SK-N-SH (cell line): ENCODE measurements at regions not wholly inside any gene's neighbourhood (a gene's known extent, or its start where the extent isn't known, plus 50 kb on each side); places are given as distances from the start of the nearest gene placed in this dataset.
A peak's percentile ranks its signal among the peaks of the same experiment; 100 is the strongest.

Experiments used
- CTCF ChIA-PET: fragments of 300-600, 350-600 bp; formaldehyde crosslinking; extraction: SDS; loops from one replicate; lab custom pipeline; 2021; lab: Yijun Ruan, JAX
- POLR2A ChIA-PET: fragments of 350-600 bp; sonication (Branson Sonifier 250); formaldehyde crosslinking; extraction: SDS; loops from one replicate; lab custom pipeline; 2020; ENCODE audit warnings: antibody characterized with exemption, inconsistent platforms; lab: Yijun Ruan, JAX
- DNase-seq: peaks from one replicate; pipeline ENCODE4 v3.0.0; 2012
- H2AFZ ChIP-seq: fragments of 200-600 bp; sonication (generic); 2 replicates; pipeline ENCODE4 v1.8.1; 2016; ENCODE audit warnings: antibody characterized with exemption, mild to moderate bottlenecking, low read depth
- H3F3A ChIP-seq: fragments of 200-600 bp; sonication (generic); replicated peaks from 2 replicates; pipeline ENCODE3; 2016; ENCODE audit warnings: antibody characterized with exemption, mild to moderate bottlenecking; ENCODE audit not compliant: insufficient read depth
- H3K27ac ChIP-seq, 2 experiments: fragments of 200-500 bp in 1 of 2; fragments of 200-600 bp in 1 of 2; sonication (Bioruptor generic) in 1 of 2; sonication (generic), shearing (Covaris generic) in 1 of 2; 2 replicates each; pipeline versions ENCODE4 v1.5.1 to v1.6.1; 2014 to 2016; ENCODE audit warnings: low read depth in 2 of 2, inconsistent platforms in 1 of 2, low read length in 1 of 2, mild to moderate bottlenecking in 1 of 2, mixed read lengths in 1 of 2
- H3K27me3 ChIP-seq: fragments of 200-600 bp; sonication (generic), shearing (Covaris generic); 2 replicates; pipeline ENCODE4 v1.6.1; 2016; ENCODE audit warnings: mixed run types; ENCODE audit not compliant: insufficient read depth
- H3K36me3 ChIP-seq, 2 experiments: fragments of 200-500 bp in 1 of 2; fragments of 200-600 bp in 1 of 2; sonication (Bioruptor generic) in 1 of 2; sonication (generic) in 1 of 2; replicated peaks in 1 of 2; 2 replicates each; pipeline versions ENCODE3 to v1.5.1; 2014 to 2016; ENCODE audit warnings: low read length in 1 of 2, mild to moderate bottlenecking in 1 of 2; ENCODE audit not compliant: insufficient read depth in 2 of 2, control insufficient read depth in 1 of 2
- H3K4me1 ChIP-seq, 2 experiments: fragments of 200-500 bp in 1 of 2; fragments of 200-600 bp in 1 of 2; sonication (Bioruptor generic) in 1 of 2; sonication (generic), shearing (Covaris generic) in 1 of 2; 2 replicates each; pipeline versions ENCODE4 v1.5.1 to v1.6.1; 2014 to 2016; ENCODE audit warnings: low read depth in 1 of 2, low read length in 1 of 2, mixed run types in 1 of 2; ENCODE audit not compliant: insufficient read depth in 2 of 2, control insufficient read depth in 1 of 2
- H3K4me2 ChIP-seq: fragments of 200-600 bp; sonication (generic), shearing (Covaris generic); 2 replicates; pipeline ENCODE4 v1.6.1; 2017; ENCODE audit warnings: mixed run types
- H3K4me3 ChIP-seq, 2 experiments: fragments of 200-500 bp in 1 of 2; fragments of 200-600 bp in 1 of 2; sonication (Bioruptor generic) in 1 of 2; sonication (generic), shearing (Covaris generic) in 1 of 2; 2 replicates each; pipeline versions ENCODE4 v1.5.1 to v1.8.1; 2014 to 2016; ENCODE audit warnings: low read depth in 2 of 2, inconsistent platforms in 1 of 2, low read length in 1 of 2, mild to moderate bottlenecking in 1 of 2, mixed read lengths in 1 of 2, moderate library complexity in 1 of 2
- H3K79me2 ChIP-seq: fragments of 200-600 bp; sonication (generic); 2 replicates; pipeline ENCODE4 v1.8.1; 2017; ENCODE audit warnings: mild to moderate bottlenecking; ENCODE audit not compliant: insufficient read depth
- H3K9ac ChIP-seq: fragments of 200-600 bp; sonication (generic); 2 replicates; pipeline ENCODE4 v1.6.1; 2017; ENCODE audit warnings: mixed run types
- H3K9me2 ChIP-seq: fragments of 200-600 bp; sonication (generic); 2 replicates; pipeline ENCODE4 v1.6.1; 2017; ENCODE audit warnings: mixed run types
- H3K9me3 ChIP-seq: fragments of 200-600 bp; sonication (generic); 2 replicates; pipeline ENCODE4 v1.6.1; 2017; ENCODE audit warnings: mixed run types, mild to moderate bottlenecking, moderate library complexity
- H4K20me1 ChIP-seq: fragments of 200-600 bp; sonication (generic); 2 replicates; pipeline ENCODE4 v1.6.1; 2017; ENCODE audit warnings: mild to moderate bottlenecking, mixed run types; ENCODE audit not compliant: insufficient read depth
- ELF1 ChIP-seq: IDR thresholded peaks from 2 replicates; pipeline ENCODE4 v1.4.0; 2012
- FOSL2 ChIP-seq: IDR thresholded peaks from 2 replicates; pipeline ENCODE4 v1.4.0; 2012; ENCODE audit warnings: low read depth, mild to moderate bottlenecking, moderate library complexity, borderline replicate concordance
- FOXM1 ChIP-seq: IDR thresholded peaks from 2 replicates; pipeline ENCODE4 v1.4.0; 2012; ENCODE audit warnings: low read depth, mild to moderate bottlenecking
- GABPA ChIP-seq: IDR thresholded peaks from 2 replicates; pipeline ENCODE4 v1.4.0; 2012; ENCODE audit warnings: low read depth, mild to moderate bottlenecking
- GATA2 ChIP-seq: sonication (generic); formaldehyde crosslinking; IDR thresholded peaks from 2 replicates; pipeline ENCODE4 v1.5.0; 2020; ENCODE audit warnings: mild to moderate bottlenecking, missing genetic modification reagents
- JUND ChIP-seq: IDR thresholded peaks from 2 replicates; pipeline ENCODE4 v1.4.0; 2012
- MAX ChIP-seq: IDR thresholded peaks from 2 replicates; pipeline ENCODE4 v1.4.0; 2012; ENCODE audit warnings: low read depth
- MEF2A ChIP-seq: IDR thresholded peaks from 2 replicates; pipeline ENCODE4 v1.4.0; 2012; ENCODE audit warnings: low read depth, borderline replicate concordance
- PBX3 ChIP-seq: IDR thresholded peaks from 2 replicates; pipeline ENCODE4; 2012
- REST ChIP-seq: IDR thresholded peaks from 2 replicates; pipeline ENCODE4 v1.6.1; 2012; ENCODE audit warnings: mild to moderate bottlenecking, low read depth, low read length, moderate library complexity
- RFX5 ChIP-seq: IDR thresholded peaks from 2 replicates; pipeline ENCODE4 v1.6.1; 2012; ENCODE audit warnings: mild to moderate bottlenecking, improper control_type of control experiment, low read length
- SMC3 ChIP-seq: IDR thresholded peaks from 2 replicates; pipeline ENCODE4 v1.6.1; 2012; ENCODE audit warnings: low read depth, low read length, improper control_type of control experiment
- TAF1 ChIP-seq: IDR thresholded peaks from 2 replicates; pipeline ENCODE4 v1.6.1; 2012; ENCODE audit warnings: low read depth, mild to moderate bottlenecking, low read length, moderate library complexity, borderline replicate concordance
- TCF12 ChIP-seq: IDR thresholded peaks from 2 replicates; pipeline ENCODE4 v1.4.0; 2012
- YY1 ChIP-seq: IDR thresholded peaks from 2 replicates; pipeline ENCODE4 v1.4.0; 2012; ENCODE audit warnings: low read depth, mild to moderate bottlenecking
- WGBS: methylation state at CpG from one replicate; pipeline ENCODE4 v1.1.6; 2017; ENCODE audit warnings: low lambda C conversion rate; 5-methylcytosine and 5-hydroxymethylcytosine counted together
- TF ChIP-seq, protein P1 (sequence below): fragments of 150-350 bp; IDR thresholded peaks from 2 replicates; pipeline ENCODE4 v1.6.1; 2017; ENCODE audit warnings: antibody characterized with exemption, low read length, low read depth, borderline replicate concordance
- TF ChIP-seq, protein P2 (sequence below): IDR thresholded peaks from 2 replicates; pipeline ENCODE4 v1.4.0; 2012; ENCODE audit warnings: low read depth, borderline replicate concordance
- TF ChIP-seq, protein P3 (sequence below): IDR thresholded peaks from 2 replicates; pipeline ENCODE4 v1.4.0; 2012; ENCODE audit warnings: low read depth, borderline replicate concordance

DNA sequence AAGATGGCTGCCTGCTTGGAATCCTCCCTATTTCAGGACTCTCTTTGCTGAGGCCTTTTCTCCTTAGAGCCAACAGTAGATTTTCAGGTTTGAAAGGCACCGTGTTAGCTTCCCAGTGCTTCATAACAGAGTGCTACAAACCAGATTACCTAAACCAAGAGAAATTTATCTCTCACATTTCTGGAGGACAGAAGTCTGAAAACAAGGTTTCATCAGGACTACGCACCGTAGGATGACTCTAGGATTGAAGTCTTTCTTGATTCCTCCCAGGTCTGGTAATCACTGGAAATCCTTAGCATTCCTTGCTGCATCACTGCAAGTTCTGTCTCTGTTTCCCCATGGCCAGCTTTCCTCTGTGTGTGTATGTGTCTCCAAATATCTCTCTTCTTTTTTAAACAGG, 508.4 kb upstream of the GJE1 start (continued):
- TF ChIP-seq PBX3, result no peak
- no peak for TF ChIP-seq JUND
- TF ChIP-seq, protein P1, sequence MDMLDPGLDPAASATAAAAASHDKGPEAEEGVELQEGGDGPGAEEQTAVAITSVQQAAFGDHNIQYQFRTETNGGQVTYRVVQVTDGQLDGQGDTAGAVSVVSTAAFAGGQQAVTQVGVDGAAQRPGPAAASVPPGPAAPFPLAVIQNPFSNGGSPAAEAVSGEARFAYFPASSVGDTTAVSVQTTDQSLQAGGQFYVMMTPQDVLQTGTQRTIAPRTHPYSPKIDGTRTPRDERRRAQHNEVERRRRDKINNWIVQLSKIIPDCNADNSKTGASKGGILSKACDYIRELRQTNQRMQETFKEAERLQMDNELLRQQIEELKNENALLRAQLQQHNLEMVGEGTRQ, result no peak
- no peak for TF ChIP-seq REST
- TF ChIP-seq YY1, result no peak
- no peak for TF ChIP-seq RFX5
- TF ChIP-seq, all 33 proteins: peak for 0

GRCh38 chr6:141618180-141618581, 514.5 kb upstream of the GJE1 start:
- WGBS, result no CpG with 5 or more reads among the region's 31 CpGs
- Histone ChIP-seq H3K4me3 (peak overlapping the region; percentile 57 to 62), H2AFZ (peak overlapping the region; percentile 84; the same call in 1 of the 2 replicates)

More at GRCh38 chr6:141618180-141618581, 514.5 kb upstream of the GJE1 start:
- H3K9ac ChIP-seq, result peak overlapping the region; percentile 31; the same call in 1 of the 2 replicates
- CTCF ChIA-PET, result no interaction called here
- POLR2A ChIA-PET, result no interaction called here
- TF ChIP-seq MEF2A (no peak), MAX (no peak), TCF12 (no peak), FOXM1 (no peak), JUND (no peak), ELF1 (no peak), GATA2 (CRISPR knock-in tag) (no peak), YY1 (no peak), PBX3 (no peak), FOSL2 (no peak), TAF1 (no peak), GABPA (no peak), SMC3 (no peak), REST (no peak)
- TF ChIP-seq, protein P2, sequence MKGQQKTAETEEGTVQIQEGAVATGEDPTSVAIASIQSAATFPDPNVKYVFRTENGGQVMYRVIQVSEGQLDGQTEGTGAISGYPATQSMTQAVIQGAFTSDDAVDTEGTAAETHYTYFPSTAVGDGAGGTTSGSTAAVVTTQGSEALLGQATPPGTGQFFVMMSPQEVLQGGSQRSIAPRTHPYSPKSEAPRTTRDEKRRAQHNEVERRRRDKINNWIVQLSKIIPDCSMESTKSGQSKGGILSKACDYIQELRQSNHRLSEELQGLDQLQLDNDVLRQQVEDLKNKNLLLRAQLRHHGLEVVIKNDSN, result no peak
- TF ChIP-seq, protein P3, sequence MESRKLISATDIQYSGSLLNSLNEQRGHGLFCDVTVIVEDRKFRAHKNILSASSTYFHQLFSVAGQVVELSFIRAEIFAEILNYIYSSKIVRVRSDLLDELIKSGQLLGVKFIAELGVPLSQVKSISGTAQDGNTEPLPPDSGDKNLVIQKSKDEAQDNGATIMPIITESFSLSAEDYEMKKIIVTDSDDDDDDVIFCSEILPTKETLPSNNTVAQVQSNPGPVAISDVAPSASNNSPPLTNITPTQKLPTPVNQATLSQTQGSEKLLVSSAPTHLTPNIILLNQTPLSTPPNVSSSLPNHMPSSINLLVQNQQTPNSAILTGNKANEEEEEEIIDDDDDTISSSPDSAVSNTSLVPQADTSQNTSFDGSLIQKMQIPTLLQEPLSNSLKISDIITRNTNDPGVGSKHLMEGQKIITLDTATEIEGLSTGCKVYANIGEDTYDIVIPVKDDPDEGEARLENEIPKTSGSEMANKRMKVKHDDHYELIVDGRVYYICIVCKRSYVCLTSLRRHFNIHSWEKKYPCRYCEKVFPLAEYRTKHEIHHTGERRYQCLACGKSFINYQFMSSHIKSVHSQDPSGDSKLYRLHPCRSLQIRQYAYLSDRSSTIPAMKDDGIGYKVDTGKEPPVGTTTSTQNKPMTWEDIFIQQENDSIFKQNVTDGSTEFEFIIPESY, result no peak
- TF ChIP-seq, all 33 proteins: peak for 0
- H3K27ac ChIP-seq, result no peak overlapping the region
- H3K79me2 ChIP-seq, result no peaks in the 10 kb centered on the region
- H3K27me3 ChIP-seq, result no peaks in the 10 kb centered on the region
- no peaks in the 10 kb centered on the region for H4K20me1 ChIP-seq
- no peaks in the 10 kb centered on the region; a peak in 1 of 4 replicates for H3K4me1 ChIP-seq
- no peaks in the 10 kb centered on the region for H3K9me3 ChIP-seq
- no peaks in the 10 kb centered on the region for H3K36me3 ChIP-seq
- H3F3A ChIP-seq, result no peaks in the 10 kb centered on the region
- DNase-seq, result no peak
- peak overlapping the region; percentile 73 for H3K4me2 ChIP-seq
- H3K9me2 ChIP-seq, result no peaks in the 10 kb centered on the region
